Stimulated activated CD4-positive, alpha-beta T cell treated with anti-CD3 and anti-CD28 coated beads, Interleukin-2, amount 100 ng/mL, for 24 hours (primary cell): ENCODE measurements at regions not wholly inside any gene's neighbourhood (a gene's known extent, or its start where the extent isn't known, plus 50 kb on each side); places are given as distances from the start of the nearest gene placed in this dataset.
"Not testable (repeated sequence)": the region's sequence is repeated elsewhere in the genome, so short reads cannot be mapped to it uniquely, and the experiment has no call there.

ENCODE experiments used
- DNase-seq, 2 donors: peaks; one replicate each; pipeline ENCODE4 v3.0.0-alpha.2; 2020

DNA sequence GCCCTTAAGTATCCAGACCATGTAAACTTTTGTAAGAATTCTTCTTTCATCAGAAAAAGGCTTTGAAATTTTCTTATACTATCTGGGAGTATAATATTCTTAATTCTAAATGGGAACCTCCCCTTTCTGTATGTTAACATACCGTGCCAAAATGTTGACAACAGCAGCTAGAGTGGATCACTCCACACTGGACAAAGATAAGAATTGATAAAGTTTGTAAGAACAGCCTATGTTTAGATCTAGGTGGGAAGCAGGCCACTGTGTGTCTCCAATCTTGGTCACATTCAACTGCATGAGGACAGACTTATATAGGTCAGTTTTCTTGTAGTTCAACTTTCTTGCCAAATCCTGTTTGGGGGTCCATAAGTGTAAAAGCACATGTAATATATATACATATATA, 235.7 kb downstream of the RPIA start:
- no peak for DNase-seq

DNA sequence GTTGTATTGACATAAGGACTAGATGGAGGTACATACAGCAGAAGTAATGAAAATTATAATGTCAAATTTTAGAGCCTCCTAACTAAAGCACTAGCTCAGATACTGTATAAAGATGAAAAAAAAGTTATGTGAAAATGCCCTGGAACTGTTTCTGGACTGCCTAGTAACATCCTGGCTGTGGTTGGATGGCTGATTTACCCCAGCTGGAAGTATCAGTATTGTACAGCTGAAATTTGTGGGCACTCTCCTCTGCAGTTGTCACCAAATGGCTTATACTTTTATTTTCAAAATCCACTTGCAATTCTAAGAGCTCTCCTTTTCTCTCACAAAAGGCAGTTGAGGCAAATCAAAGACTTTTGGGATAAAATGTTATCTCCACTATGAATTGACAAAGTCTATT, 239.2 kb downstream of the RPIA start:
- no peak for DNase-seq

- no peak for DNase-seq
Measured at GRCh38 chr2:88932686-88933085, 241.2 kb downstream of the RPIA start.

DNA sequence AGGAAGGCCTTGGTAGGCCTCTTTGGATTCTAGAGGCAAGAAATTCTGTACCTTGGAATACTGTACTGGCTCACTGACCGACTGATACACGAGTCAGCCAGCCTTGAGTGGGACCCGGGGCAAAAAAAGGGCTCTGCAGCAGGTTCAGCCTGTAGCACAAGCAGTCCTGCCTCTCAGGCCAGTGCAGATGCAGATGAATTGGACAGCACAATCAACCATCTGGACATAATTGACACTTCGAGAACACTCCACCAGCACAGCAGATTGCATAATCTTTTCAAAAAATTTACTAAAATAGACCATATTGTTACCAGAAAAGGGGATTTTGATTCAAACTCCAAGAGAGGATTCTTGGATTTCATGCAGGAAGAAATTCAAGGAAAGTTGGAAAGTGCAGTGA, 241.6 kb downstream of the RPIA start:
- DNase-seq, result no peak

DNA sequence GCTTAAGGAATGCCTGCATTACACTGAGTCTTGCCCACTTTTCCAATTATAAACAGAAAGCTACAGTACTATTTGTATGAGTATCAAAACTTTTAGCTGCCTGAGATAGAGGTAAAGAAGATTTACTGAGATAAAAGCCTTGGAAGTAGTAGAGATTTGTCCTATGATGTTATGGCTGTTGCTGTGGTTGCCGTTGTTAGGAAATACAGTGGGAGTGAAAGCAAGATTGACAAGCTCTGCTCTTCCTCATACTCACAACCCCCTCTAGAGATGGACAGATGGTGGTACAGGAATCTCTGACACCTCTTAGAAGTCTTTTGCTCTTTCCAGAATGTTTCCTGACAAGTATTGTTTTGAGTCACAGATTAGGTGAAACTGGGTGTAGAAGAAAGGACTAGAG, 242.5 kb downstream of the RPIA start:
- DNase-seq, result no peak

DNA sequence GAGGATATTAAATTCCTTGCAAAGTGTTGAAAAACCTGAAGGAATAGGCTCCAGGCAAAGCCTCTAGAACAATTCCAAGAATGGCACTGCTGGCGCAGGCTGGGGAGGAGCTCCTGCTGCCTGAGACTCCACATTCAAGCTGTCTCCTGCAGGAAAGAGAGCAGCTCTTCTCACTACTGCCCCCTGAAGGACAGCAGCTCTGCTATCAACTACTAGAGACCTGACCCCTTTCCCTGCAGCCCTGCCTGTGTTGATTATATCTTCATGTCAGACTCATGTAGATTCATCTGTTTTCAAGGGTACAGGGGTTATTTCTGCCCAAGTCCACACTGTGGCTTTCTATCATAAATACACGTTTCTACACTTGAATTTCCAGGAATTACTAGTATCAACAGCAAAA, 249.7 kb downstream of the RPIA start:
- DNase-seq, result not testable (repeated sequence)

GRCh38 chr2:88942798-88943197, 251.3 kb downstream of the RPIA start:
- DNase-seq, result no peak

- no peak for DNase-seq
Measured at GRCh38 chr2:88949336-88949735, 257.9 kb downstream of the RPIA start.

DNA sequence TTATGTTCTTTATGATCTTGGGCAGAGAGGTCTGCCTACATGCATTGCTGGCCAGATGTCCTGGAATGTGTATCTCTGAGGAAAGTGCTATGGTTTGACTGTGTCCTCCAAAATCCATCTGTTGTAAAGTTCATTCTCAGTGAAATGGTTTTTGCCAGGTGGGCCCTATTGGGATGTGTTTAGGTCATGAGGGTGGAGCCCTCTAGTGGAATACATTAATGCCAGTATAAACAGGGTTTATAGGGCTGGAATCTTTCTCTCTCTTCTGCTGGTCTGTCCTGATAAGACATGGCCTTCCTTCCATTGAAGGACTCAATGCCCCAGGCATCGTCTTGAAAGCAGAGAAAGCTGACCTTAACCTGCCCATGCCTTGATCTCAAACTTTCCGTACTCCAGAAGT, 258.5 kb downstream of the RPIA start:
- DNase-seq, result no peak

DNA sequence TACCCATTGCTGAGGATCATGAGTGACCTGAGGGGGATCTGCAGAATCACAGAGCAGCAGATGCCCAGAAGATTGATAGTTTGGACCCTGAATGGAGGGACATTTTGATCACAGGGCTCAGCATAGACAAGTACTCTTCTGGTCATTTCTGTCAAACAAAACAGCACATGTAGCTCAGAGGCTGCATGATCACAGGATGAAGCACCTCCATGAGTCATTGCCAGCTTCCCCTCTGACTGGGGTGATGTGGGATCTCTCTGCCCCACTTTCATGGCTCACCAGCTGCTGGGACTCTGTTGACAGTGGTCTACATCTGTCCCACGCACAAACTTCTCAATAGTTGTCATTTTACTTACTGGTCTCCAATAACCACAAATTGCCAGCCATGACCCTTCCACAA, 264.1 kb downstream of the RPIA start:
- no peak for DNase-seq

- no peak for DNase-seq
Measured at GRCh38 chr2:88959480-88960204, 268.2 kb downstream of the RPIA start.

- not testable (repeated sequence) for DNase-seq
Measured at GRCh38 chr2:88961323-88961722, 269.9 kb downstream of the RPIA start.

GRCh38 chr2:88967844-88968243, 276.4 kb downstream of the RPIA start:
- DNase-seq, result no peak

DNA sequence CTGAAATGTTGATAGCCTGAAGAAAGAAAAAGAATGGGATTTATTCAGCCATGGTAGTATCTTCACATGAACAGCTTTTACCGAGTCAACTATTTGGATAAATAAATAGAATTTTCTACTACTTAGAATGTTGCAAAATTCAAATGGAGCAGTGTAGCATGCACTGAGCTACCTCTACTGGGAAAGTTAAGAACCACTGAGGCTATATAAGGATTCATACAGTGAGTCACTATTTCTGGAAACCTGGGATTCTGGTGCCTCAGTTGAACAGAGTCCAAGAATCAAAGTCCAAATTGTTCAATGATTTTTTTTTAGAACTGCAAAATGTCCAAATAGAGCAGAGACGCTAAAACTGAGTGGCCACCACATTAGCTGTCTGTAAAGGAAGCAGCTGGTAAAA, 286.5 kb downstream of the RPIA start:
- DNase-seq, result not testable (repeated sequence)

GRCh38 chr2:88978446-88978845, 287.0 kb downstream of the RPIA start:
- not testable (repeated sequence) for DNase-seq

DNA sequence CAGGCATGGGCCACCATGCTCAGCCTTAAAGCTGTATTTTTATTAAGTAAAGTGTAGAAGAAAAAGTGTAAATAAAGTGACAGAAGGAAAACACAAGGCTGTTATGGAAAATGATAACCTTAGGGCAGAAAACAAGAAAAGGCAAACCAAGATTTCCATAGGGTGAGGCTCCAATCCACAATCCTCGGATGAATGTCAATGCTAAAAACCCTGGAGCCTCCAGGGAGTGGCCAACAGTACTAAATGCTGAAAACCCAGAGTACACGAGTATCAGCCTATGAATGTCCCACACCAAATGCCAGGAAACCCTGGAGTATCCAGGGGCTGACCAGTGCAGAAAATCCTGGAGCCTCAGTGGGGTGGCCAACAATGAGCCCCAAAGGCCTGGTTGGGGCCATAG, 292.6 kb downstream of the RPIA start:
- not testable (repeated sequence) for DNase-seq

- not testable (repeated sequence) for DNase-seq
Measured at GRCh38 chr2:88986721-88987330, 295.4 kb downstream of the RPIA start.

GRCh38 chr2:88988617-88989016, 297.1 kb downstream of the RPIA start:
- DNase-seq, result not testable (repeated sequence)

- DNase-seq, result not testable (repeated sequence)
Measured at GRCh38 chr2:88992819-88993218, 301.3 kb downstream of the RPIA start.

DNA sequence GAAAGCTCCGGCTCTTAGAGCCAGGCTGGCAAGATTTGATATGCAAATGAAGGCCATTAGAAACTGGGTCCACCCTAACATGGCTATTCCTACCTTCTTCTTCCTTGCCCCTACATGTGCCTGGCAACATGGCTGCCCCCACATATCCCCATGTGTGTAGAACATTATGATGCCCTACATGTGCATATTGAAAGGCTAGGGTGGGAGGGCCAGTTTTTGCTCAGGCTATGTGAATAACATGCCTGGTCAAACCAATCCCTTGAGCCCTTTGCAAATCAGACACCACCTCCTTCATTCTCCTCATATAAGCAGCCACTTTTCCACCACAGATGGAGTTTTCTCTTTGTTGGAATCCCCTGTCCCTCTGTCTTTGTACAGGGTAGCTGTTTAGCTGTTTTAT, 303.4 kb downstream of the RPIA start:
- not testable (repeated sequence) for DNase-seq

DNA sequence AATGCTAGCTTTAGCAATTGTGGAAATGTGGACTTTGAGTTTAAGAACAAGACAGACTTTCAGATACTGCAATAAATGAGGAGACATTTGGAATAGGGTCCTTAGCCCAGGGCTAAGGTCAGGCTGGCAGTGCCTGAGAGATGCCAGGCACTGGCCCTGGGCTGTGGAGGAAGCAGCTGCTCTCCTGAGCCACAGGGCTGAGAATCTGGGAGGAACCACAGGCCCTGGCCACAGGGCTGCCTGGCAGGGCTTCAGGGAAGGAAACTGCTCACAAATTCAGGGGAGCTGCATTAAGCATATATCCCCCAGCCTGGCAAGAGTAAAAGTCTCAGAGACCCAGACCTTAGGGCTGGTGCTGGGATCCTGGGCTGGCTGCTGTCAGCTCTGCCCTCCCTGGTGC, 305.1 kb downstream of the RPIA start:
- not testable (repeated sequence) for DNase-seq

DNA sequence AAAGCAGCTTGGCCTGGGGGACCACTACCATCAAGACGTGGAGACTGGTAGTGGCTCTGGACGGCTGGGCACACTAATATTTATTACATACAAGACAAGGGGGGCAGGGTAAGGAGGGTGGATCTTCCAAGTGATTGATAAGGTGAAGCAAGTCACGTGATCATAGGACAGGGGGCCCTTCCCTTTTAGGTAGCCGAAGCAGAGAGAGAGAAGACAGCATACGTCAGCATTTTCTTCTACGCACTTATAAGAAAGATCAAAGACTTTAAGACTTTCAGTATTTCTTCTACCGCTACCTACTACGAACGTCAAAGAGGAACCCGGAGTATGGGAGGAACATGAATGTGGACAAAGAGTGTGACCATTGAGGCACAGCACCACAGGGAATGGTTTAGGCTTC, 307.9 kb downstream of the RPIA start:
- no peak for DNase-seq

GRCh38 chr2:89000235-89000634, 308.8 kb downstream of the RPIA start:
- DNase-seq, result no peak

- not testable (repeated sequence) for DNase-seq
Measured at GRCh38 chr2:89004238-89004637, 312.8 kb downstream of the RPIA start.

GRCh38 chr2:89020566-89020965, 329.1 kb downstream of the RPIA start:
- not testable (repeated sequence) for DNase-seq
